Ishikawa (cell line): ENCODE measurements at regions not wholly inside any gene's neighbourhood (a gene's known extent, or its start where the extent isn't known, plus 50 kb on each side); places are given as distances from the start of the nearest gene placed in this dataset.

Source experiments
- CEBPB ChIP-seq: IDR thresholded peaks from 2 replicates; pipeline ENCODE4 v1.6.1; 2012
- CREB1 ChIP-seq: IDR thresholded peaks from 2 replicates; pipeline ENCODE4 v1.6.1; 2012; ENCODE audit warnings: low read depth
- EGR1 ChIP-seq: IDR thresholded peaks from 2 replicates; pipeline ENCODE4 v1.6.1; 2012
- EP300 ChIP-seq: IDR thresholded peaks from 2 replicates; pipeline ENCODE4 v1.6.1; 2012; ENCODE audit warnings: borderline replicate concordance
- FOXM1 ChIP-seq: IDR thresholded peaks from 2 replicates; pipeline ENCODE4 v1.6.1; 2012; ENCODE audit warnings: low read depth, borderline replicate concordance
- NFIC ChIP-seq: IDR thresholded peaks from 2 replicates; pipeline ENCODE4 v1.6.1; 2012
- RAD21 ChIP-seq: IDR thresholded peaks from 2 replicates; pipeline ENCODE4 v1.6.1; 2012; ENCODE audit warnings: low read depth
- TAF1 ChIP-seq: IDR thresholded peaks from 2 replicates; pipeline ENCODE4 v1.6.1; 2012; ENCODE audit warnings: low read depth, mild to moderate bottlenecking
- TCF12 ChIP-seq: IDR thresholded peaks from 2 replicates; pipeline ENCODE4 v1.6.1; 2012; ENCODE audit warnings: low read depth
- TEAD4 ChIP-seq: IDR thresholded peaks from 2 replicates; pipeline ENCODE4 v1.6.1; 2012
- YY1 ChIP-seq: IDR thresholded peaks from 2 replicates; pipeline ENCODE4 v1.6.1; 2012; ENCODE audit warnings: low read depth
- TF ChIP-seq, protein P1 (sequence below): IDR thresholded peaks from 2 replicates; pipeline ENCODE4 v1.6.1; 2012; ENCODE audit warnings: low read depth, mild to moderate bottlenecking
- TF ChIP-seq, protein P2 (sequence below): IDR thresholded peaks from 2 replicates; pipeline ENCODE4 v1.6.1; 2012
- TF ChIP-seq, protein P3 (sequence below): IDR thresholded peaks from 2 replicates; pipeline ENCODE4 v1.6.1; 2012

DNA sequence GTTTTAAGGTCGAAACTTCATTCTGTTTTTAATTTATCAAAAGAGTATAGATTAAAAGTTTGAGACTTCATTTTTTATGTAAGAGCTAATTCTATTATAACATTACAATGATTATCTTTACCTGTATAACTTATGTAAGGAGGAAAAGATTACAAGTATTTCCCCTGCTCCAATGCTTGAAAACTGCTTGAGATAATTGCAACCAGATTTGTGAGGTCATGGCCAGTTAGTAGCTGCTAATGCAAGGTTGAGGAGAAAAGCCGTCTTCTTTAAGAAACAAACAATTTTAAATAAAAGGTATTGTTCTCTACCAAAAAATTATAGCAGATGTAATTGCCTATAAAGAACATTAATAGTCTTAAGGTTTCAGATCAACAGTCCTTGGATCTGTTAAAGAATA is 208.3 kb upstream of the UBE2E2 start:
- TF ChIP-seq, protein P1, sequence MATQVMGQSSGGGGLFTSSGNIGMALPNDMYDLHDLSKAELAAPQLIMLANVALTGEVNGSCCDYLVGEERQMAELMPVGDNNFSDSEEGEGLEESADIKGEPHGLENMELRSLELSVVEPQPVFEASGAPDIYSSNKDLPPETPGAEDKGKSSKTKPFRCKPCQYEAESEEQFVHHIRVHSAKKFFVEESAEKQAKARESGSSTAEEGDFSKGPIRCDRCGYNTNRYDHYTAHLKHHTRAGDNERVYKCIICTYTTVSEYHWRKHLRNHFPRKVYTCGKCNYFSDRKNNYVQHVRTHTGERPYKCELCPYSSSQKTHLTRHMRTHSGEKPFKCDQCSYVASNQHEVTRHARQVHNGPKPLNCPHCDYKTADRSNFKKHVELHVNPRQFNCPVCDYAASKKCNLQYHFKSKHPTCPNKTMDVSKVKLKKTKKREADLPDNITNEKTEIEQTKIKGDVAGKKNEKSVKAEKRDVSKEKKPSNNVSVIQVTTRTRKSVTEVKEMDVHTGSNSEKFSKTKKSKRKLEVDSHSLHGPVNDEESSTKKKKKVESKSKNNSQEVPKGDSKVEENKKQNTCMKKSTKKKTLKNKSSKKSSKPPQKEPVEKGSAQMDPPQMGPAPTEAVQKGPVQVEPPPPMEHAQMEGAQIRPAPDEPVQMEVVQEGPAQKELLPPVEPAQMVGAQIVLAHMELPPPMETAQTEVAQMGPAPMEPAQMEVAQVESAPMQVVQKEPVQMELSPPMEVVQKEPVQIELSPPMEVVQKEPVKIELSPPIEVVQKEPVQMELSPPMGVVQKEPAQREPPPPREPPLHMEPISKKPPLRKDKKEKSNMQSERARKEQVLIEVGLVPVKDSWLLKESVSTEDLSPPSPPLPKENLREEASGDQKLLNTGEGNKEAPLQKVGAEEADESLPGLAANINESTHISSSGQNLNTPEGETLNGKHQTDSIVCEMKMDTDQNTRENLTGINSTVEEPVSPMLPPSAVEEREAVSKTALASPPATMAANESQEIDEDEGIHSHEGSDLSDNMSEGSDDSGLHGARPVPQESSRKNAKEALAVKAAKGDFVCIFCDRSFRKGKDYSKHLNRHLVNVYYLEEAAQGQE = no peak
- TF ChIP-seq YY1 (no peak), TAF1 (no peak), TCF12 (no peak), CREB1 (no peak), EP300 (no peak), RAD21 (no peak), NFIC (no peak), CEBPB (no peak), TEAD4 (no peak), EGR1 (no peak), FOXM1 (no peak)
- TF ChIP-seq, protein P2, sequence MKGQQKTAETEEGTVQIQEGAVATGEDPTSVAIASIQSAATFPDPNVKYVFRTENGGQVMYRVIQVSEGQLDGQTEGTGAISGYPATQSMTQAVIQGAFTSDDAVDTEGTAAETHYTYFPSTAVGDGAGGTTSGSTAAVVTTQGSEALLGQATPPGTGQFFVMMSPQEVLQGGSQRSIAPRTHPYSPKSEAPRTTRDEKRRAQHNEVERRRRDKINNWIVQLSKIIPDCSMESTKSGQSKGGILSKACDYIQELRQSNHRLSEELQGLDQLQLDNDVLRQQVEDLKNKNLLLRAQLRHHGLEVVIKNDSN = no peak
- TF ChIP-seq, protein P3, sequence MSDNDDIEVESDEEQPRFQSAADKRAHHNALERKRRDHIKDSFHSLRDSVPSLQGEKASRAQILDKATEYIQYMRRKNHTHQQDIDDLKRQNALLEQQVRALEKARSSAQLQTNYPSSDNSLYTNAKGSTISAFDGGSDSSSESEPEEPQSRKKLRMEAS = no peak
